Brain microvascular endothelial cell (primary cell): ENCODE measurements at regions not wholly inside any gene's neighbourhood (a gene's known extent, or its start where the extent isn't known, plus 50 kb on each side); places are given as distances from the start of the nearest gene placed in this dataset.

ENCODE experiments used
- DNase-seq: peaks from one replicate; pipeline ENCODE4 v3.0.0-alpha.2; 2020
- H3K27ac ChIP-seq: fragments of 250-450 bp; sonication (Bioruptor Pico); 2 replicates; pipeline ENCODE4 v1.5.1; 2020; ENCODE audit warnings: mild to moderate bottlenecking, moderate library complexity
- H3K27me3 ChIP-seq: fragments of 250-450 bp; sonication (Bioruptor Pico); replicated peaks from 2 replicates; pipeline ENCODE4 v1.5.1; 2020; ENCODE audit warnings: mild to moderate bottlenecking
- H3K36me3 ChIP-seq: fragments of 250-450 bp; sonication (Bioruptor Pico); replicated peaks from 2 replicates; pipeline ENCODE4 v1.5.1; 2020; ENCODE audit warnings: mild to moderate bottlenecking
- H3K4me3 ChIP-seq: 2 replicates; pipeline ENCODE4 v1.5.1; 2011; ENCODE audit warnings: low read depth, mild to moderate bottlenecking, control low read depth, low read length, moderate library complexity
- CTCF ChIP-seq: IDR thresholded peaks from 2 replicates; pipeline ENCODE4 v1.5.1; 2011; ENCODE audit warnings: low read depth, mild to moderate bottlenecking, moderate library complexity, low read length, control low read depth, inconsistent platforms; ENCODE audit errors: missing control alignments
- in situ Hi-C: cut with HindIII; loops from 2 replicates; pipeline ENCODE4 v1.10.0; 2017; ENCODE audit warnings: low sequenced_read_pairs, low pct_ligation_motif_present

DNA sequence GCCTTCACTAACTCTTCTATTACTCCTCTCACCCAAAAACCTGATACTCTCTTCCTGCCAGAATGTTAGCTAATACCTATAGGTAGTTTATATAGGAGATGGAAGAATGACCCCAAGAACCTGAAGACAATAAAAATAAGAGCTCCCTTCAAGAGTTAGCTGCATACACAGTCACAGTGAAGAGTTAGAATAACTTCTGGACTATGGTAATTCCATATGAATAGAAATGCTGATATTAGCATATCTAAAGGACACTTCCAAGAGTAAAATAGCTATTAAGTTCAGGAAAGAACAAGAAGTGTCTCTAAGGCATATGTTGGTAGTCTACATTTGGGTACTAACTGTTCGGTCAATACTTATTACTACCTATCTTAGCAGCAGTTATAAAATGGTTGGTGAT lies 134.2 kb downstream of the VGLL3 start:
- no peak for DNase-seq
- H3K36me3 ChIP-seq, result no peaks in the 10 kb centered on the region
- H3K27ac ChIP-seq, result no peak overlapping the region
- in situ Hi-C loops, result no loop called here
- H3K27me3 ChIP-seq, result no peaks in the 10 kb centered on the region
- TF ChIP-seq CTCF, result no peak
- no peak overlapping the region for H3K4me3 ChIP-seq

GRCh38 chr3:86849991-86850390 lies 141.0 kb downstream of the VGLL3 start:
- in situ Hi-C loops, result no loop called here
- no peak for TF ChIP-seq CTCF
- H3K27ac ChIP-seq, result no peak overlapping the region
- H3K4me3 ChIP-seq, result no peak overlapping the region
- no peak for DNase-seq
- no peaks in the 10 kb centered on the region for H3K27me3 ChIP-seq
- H3K36me3 ChIP-seq, result no peaks in the 10 kb centered on the region

GRCh38 chr3:86845726-86846125 lies 145.2 kb downstream of the VGLL3 start:
- no peak for DNase-seq
- Histone ChIP-seq H3K27ac (no peak overlapping the region), H3K27me3 (no peaks in the 10 kb centered on the region), H3K36me3 (no peaks in the 10 kb centered on the region), H3K4me3 (no peak overlapping the region)
- TF ChIP-seq CTCF, result no peak
- in situ Hi-C loops, result no loop called here

DNA sequence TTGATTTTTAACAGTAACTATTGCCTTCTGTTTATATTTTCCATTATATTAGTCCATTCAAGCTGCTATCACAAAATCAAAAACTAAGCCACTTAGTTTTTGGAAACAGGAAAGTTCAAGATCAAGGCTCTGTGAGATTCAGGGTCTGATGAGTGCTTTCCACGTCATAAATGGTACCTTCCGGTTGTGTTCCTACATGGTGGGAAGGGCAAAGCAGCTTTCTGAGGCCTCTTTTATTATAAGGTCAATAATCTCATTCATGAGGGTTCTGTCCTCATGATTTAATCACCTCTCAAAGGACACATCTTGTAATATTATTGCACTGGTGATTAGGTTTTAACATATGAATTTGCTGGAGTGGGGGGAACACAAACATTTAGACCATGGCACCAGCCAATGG lies 152.0 kb downstream of the VGLL3 start:
- in situ Hi-C loops, result no loop called here
- TF ChIP-seq CTCF, result no peak
- no peak overlapping the region for H3K27ac ChIP-seq

DNA sequence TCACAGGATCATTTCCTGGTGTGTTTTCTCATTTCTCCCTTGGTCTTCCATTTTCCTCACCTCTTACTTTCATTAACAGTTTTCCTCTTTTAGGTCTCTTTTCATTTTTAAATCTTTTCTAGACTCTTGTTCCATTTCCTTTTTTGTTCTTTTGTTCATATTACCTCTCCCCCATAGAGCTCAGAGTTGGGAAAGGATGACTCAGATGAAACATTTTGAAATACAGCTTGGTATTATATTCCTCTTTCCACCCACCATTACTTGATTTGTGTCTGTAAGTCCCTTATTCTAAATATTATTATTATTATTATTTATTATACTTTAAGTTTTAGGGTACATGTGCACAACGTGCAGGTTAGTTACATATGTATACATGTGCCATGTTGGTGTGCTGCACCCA lies 153.1 kb downstream of the VGLL3 start:
- in situ Hi-C loops, result no loop called here
- no peak for DNase-seq
- Histone ChIP-seq H3K4me3 (no peak overlapping the region), H3K36me3 (no peaks in the 10 kb centered on the region), H3K27ac (no peak overlapping the region), H3K27me3 (no peaks in the 10 kb centered on the region)
- no peak for TF ChIP-seq CTCF

More for the DNA sequence above, 152.0 kb downstream of the VGLL3 start:
- DNase-seq, result no peak
- no peaks in the 10 kb centered on the region for H3K27me3 ChIP-seq
- no peak overlapping the region for H3K4me3 ChIP-seq
- no peaks in the 10 kb centered on the region for H3K36me3 ChIP-seq

- Histone ChIP-seq H3K4me3 (no peak overlapping the region), H3K27me3 (no peaks in the 10 kb centered on the region), H3K27ac (no peak overlapping the region), H3K36me3 (no peaks in the 10 kb centered on the region)
- TF ChIP-seq CTCF, result no peak
- in situ Hi-C loops, result no loop called here
- peak; percentile 3 for DNase-seq
Measured at GRCh38 chr3:86830566-86830965, 160.4 kb downstream of the VGLL3 start.
